Fibroblast of skin of back (primary cell): ENCODE measurements at regions not wholly inside any gene's neighbourhood (a gene's known extent, or its start where the extent isn't known, plus 50 kb on each side); places are given as distances from the start of the nearest gene placed in this dataset.

Experiments used
- DNase-seq: peaks from one replicate; pipeline ENCODE4 v3.0.0-alpha.2; 2013

GRCh38 chr6:16850681-16851026 is 89.4 kb upstream of the ATXN1 start:
- DNase-seq: no peak

GRCh38 chr6:16849988-16850680 is 88.9 kb upstream of the ATXN1 start:
- DNase-seq: peak; percentile 21

GRCh38 chr6:16849280-16849987 is 88.2 kb upstream of the ATXN1 start:
- peak; percentile 78 for DNase-seq

- no peak for DNase-seq
Measured at GRCh38 chr6:16846399-16846778, 85.1 kb upstream of the ATXN1 start.

- no peak for DNase-seq
Measured at GRCh38 chr6:16844183-16844582, 82.9 kb upstream of the ATXN1 start.

- no peak for DNase-seq
Measured at GRCh38 chr6:16842676-16843075, 81.4 kb upstream of the ATXN1 start.

- no peak for DNase-seq
Measured at GRCh38 chr6:16841241-16841640, 80.0 kb upstream of the ATXN1 start.

- no peak for DNase-seq
Measured at GRCh38 chr6:16840725-16841124, 79.5 kb upstream of the ATXN1 start.

- peak; percentile 42 for DNase-seq
Measured at GRCh38 chr6:16840291-16840690, 79.0 kb upstream of the ATXN1 start.

GRCh38 chr6:16839631-16840179 is 78.4 kb upstream of the ATXN1 start:
- no peak for DNase-seq

- no peak for DNase-seq
Measured at GRCh38 chr6:16837217-16837972, 76.1 kb upstream of the ATXN1 start.

GRCh38 chr6:16836144-16836981 is 75.1 kb upstream of the ATXN1 start:
- DNase-seq: peak; percentile 34

GRCh38 chr6:16834242-16834641 is 73.0 kb upstream of the ATXN1 start:
- DNase-seq: no peak

GRCh38 chr6:16832721-16833120 is 71.5 kb upstream of the ATXN1 start:
- no peak for DNase-seq

GRCh38 chr6:16832043-16832567 is 70.8 kb upstream of the ATXN1 start:
- no peak for DNase-seq

- no peak for DNase-seq
Measured at GRCh38 chr6:16831136-16831535, 69.9 kb upstream of the ATXN1 start.

GRCh38 chr6:16828058-16828457 is 66.8 kb upstream of the ATXN1 start:
- DNase-seq: no peak

- no peak for DNase-seq
Measured at GRCh38 chr6:16827627-16828026, 66.4 kb upstream of the ATXN1 start.

- DNase-seq: no peak
Measured at GRCh38 chr6:16825784-16826183, 64.5 kb upstream of the ATXN1 start.

GRCh38 chr6:16824845-16825685 is 63.8 kb upstream of the ATXN1 start:
- no peak for DNase-seq

- DNase-seq: no peak
Measured at GRCh38 chr6:16823718-16824352, 62.6 kb upstream of the ATXN1 start.
